Activated gamma-delta T cell treated with anti-CD3 and anti-CD28 coated beads, Interleukin-2, amount 50 U/mL, for 16 hours (primary cell): ENCODE measurements at regions not wholly inside any gene's neighbourhood (a gene's known extent, or its start where the extent isn't known, plus 50 kb on each side); places are given as distances from the start of the nearest gene placed in this dataset.
"Not testable (repeated sequence)": the region's sequence is repeated elsewhere in the genome, so short reads cannot be mapped to it uniquely, and the experiment has no call there.

Experiments
- DNase-seq: peaks from one replicate; pipeline ENCODE4 v3.0.0-alpha.2; 2020; ENCODE audit warnings: low read depth

GRCh38 chr7:29701540-29701939 is 104.8 kb upstream of the WIPF3 start:
- not testable (repeated sequence) for DNase-seq

GRCh38 chr7:29703830-29704229 is 102.5 kb upstream of the WIPF3 start:
- not testable (repeated sequence) for DNase-seq

GRCh38 chr7:29709002-29709401 is 97.3 kb upstream of the WIPF3 start:
- not testable (repeated sequence) for DNase-seq

- not testable (repeated sequence) for DNase-seq
These were observed 83.2 kb upstream of the WIPF3 start for GRCh38 chr7:29723127-29723526.

- no peak for DNase-seq
These were observed 82.7 kb upstream of the WIPF3 start for GRCh38 chr7:29723599-29723998.

GRCh38 chr7:29729534-29730165 is 76.7 kb upstream of the WIPF3 start:
- not testable (repeated sequence) for DNase-seq

- DNase-seq, result no peak
These were observed 72.0 kb upstream of the WIPF3 start for GRCh38 chr7:29734246-29734731.

GRCh38 chr7:29747645-29748245 is 58.6 kb upstream of the WIPF3 start:
- DNase-seq, result not testable (repeated sequence)

- DNase-seq, result no peak
These were observed 57.8 kb upstream of the WIPF3 start for GRCh38 chr7:29748286-29749099.

GRCh38 chr7:29749701-29750321 is 56.5 kb upstream of the WIPF3 start:
- DNase-seq, result no peak

GRCh38 chr7:29750373-29750940 is 55.9 kb upstream of the WIPF3 start:
- not testable (repeated sequence) for DNase-seq

- not testable (repeated sequence) for DNase-seq
These were observed 55.3 kb upstream of the WIPF3 start for GRCh38 chr7:29751012-29751411.

- no peak for DNase-seq
These were observed 51.3 kb upstream of the WIPF3 start for GRCh38 chr7:29754874-29755490.
